ENCODE measurements at regions not wholly inside any gene's neighbourhood (a gene's known extent, or its start where the extent isn't known, plus 50 kb on each side); places are given as distances from the start of the nearest gene placed in this dataset.
A peak's percentile ranks its signal among the peaks of the same experiment; 100 is the strongest.
"Not testable (repeated sequence)": the region's sequence is repeated elsewhere in the genome, so short reads cannot be mapped to it uniquely, and the experiment has no call there.

GRCh38 chrX:13518126-13518525 lies 51.3 kb upstream of the EGFL6 start:
- DNase-seq (ENCODE audit: low read depth), result no peak

DNA sequence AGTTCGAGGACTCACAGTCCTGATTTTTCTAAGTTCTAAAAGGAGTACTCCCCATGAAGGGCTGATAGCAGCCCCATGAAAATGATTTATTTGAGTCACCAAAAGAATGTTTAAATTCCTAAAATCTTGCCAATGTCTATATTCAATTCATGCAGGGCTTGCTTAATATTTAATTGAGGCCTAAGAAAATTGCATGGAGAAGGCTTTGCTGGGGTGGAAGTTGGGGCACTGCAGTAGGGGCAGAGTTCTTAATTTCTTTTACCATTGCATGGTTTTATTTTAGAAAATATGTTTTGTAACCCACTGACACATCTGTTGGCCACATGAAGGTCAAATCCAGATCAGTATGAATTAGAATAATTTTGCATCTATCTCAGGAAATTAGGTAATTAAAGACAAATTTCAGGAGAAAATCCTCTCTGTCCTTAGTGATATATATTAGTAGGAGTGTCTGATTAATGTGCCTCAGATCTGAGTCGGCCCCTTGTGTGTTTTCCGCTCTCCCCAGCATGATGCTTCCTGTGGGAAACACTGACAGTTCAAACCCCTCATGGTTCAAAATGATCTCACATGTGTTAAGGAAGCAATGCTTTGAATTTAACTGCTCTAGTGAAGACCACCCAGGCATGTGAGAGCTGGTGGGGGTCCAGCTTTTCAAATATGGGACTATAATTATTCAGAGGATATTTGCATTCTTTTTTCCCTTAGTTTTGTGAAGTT lies 54.0 kb upstream of the EGFL6 start:
- no peak for DNase-seq (ENCODE audit: low read depth)

GRCh38 chrX:13511944-13512330 lies 57.5 kb upstream of the EGFL6 start:
- no peak for DNase-seq (ENCODE audit: low read depth)

DNA sequence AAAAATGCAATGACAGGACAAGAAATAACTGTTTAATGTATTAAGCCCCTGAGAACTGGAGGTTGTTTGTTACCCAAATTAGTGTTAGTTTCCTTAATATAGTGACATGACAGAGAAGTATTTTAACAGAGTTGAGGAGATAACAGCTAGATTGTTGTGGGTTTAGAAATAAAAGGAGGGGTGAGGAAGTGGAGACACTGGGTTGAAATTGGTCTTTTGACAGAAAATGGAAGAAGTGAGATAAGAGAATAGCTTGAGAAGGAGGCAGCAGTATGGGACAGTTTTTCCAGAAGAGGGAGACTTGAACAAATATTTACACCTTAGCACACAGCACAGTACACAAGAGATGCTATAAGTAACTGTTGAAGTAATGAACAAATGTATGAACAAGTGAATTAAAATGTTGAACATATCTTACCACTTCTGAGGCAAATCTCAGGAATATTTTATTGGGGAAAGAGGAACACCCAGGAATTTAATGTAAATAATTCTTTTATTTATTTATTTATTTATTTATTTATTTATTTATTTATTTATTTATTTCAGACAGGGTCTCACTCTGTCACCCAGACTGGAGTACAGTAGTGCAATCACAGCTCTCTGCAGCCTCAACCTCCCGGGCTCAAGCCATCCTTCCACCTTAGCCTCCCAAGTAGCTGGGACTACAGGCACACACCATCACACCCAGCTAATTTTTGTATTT lies 58.0 kb upstream of the EGFL6 start:
- no peak for DNase-seq (ENCODE audit: low read depth)

DNA sequence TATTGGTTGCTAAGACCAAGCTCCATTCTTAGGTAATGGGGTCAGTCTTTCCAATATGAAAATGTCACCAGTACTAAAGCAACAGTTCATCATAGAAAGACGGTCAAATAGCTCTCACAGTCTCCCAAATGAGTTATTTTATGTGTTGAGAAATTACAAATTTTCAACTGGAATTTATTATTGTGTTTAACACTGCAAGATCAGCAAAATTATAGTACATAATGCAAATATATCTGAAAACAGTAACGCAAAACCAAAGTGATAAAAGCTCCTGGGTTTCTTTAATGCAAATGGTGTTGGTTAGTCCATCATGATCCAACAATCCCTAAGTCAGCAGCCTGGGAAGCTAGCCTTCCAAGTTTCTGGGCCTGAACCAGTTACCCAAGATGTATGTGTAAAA lies 61.5 kb upstream of the EGFL6 start:
- no peak for DNase-seq (ENCODE audit: low read depth)

DNA sequence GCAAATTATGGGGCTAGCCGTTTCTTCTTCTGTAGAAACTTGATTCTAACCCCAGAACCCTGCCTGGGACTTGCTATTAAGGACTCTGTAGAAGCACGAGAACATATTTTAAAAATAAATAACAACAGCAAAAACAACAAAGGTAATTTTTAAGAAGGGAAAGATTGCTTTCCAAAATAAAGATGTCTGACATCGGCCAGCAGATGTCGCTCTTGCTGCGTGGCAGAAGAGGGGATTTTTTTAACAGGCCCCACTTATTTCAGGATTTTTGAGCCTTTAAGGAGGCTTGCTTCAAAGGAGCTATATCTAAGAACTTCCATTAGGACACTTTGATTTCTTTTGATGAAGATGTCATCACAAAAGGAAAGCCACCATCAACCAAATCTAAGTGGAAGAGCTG lies 62.8 kb upstream of the EGFL6 start:
- DNase-seq (ENCODE audit: low read depth), result peak; percentile 12

DNA sequence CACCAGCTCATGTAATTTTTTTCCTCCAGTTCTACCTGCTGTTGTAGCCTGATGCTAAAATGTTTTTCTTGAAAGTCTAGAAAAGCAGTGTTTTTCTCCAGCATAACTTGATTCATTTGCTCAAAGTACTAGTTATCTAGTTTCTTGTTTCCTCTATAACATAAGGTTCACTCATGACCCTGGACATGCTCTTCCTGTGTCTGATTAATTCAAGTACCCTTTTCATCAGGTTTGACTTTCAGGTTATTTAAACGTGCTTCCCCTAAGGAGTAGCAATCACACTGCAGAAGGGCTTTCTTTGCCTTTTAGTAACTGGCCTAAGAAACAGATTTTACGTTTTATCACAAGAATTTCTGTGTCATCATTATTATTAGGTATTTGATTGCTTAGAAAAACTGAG lies 66.8 kb upstream of the EGFL6 start:
- no peak for DNase-seq (ENCODE audit: low read depth)

DNA sequence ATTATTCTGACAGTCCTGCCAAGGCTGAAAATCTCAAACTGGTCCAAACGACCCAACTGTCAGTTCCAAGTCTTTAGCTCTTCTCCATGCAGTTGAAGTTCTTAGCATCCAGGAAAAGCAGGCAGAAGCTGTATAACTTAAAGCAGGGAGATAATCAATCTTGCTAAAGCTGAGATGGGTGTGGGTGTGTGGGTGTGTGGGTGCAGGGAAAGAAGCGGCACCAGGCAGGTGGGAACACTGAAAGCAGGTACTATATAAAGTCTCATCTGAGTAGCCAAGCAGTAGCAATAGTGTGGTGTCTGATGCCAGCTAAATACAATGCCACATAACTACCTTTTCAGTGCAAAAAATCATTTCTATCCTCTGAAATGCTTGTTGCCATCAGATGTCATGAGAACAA lies 69.7 kb upstream of the EGFL6 start:
- no peak for DNase-seq (ENCODE audit: low read depth)

- no peak for DNase-seq (ENCODE audit: low read depth)
Observed at GRCh38 chrX:13498238-13498637, 71.2 kb upstream of the EGFL6 start.

DNA sequence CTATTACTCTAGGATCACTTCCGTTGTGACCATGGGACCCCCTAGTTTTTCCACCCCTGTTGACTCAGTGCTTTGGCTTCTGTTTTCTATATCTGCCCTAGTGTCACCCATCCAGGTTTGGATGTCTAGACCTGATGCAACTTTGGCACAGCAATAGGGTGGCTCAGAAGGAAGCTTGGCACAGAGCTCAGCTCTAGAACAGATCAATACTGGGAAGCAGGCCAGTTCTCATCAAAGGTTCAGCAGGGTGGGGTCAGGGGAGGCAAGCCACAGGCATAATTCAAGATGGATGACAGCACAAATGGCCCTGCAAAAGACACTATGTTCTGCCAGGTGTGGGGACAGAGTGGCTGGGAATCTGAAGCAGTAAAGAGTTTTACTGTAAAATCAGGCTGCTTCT lies 74.2 kb upstream of the EGFL6 start:
- no peak for DNase-seq (ENCODE audit: low read depth)

DNA sequence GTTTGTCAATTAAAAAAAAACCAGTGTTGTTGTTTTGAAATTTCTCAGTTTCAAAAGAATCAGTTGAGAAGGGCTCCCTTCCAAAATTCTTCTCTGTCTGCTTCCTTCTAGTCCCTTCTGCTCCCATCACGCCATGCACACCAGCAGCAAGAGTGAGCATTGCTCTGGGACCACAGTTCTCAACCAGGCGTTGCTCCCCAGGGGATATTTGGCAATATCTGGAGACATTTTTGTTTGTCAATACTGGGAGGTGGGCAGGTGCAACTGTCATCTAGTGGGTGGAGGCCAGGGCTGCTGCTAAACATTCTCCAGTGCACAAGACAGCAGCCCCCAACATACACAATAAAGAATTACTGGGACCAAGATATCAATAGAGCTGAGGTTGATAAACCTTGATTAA lies 74.8 kb upstream of the EGFL6 start:
- no peak for DNase-seq (ENCODE audit: low read depth)

- no peak for DNase-seq (ENCODE audit: low read depth)
Observed at GRCh38 chrX:13493659-13494058, 75.7 kb upstream of the EGFL6 start.

DNA sequence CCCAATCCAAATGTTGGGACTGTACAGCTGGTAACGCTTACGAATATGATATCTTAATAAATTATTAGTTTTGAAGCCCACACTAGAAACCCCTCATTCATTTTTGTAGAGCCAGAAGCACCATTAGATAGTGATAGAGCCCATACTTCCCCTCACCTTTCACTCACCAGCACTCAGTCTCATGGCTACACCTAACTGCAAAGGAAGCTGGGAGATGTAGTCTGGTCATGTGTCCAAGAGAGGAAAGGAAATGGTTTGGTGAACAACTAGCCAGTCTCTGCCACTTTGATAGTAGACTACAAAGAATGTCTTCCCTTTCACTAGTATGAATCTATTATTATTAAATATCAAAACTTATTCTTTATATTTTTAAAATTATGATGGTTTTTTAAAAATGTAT lies 77.1 kb upstream of the EGFL6 start:
- no peak for DNase-seq (ENCODE audit: low read depth)

DNA sequence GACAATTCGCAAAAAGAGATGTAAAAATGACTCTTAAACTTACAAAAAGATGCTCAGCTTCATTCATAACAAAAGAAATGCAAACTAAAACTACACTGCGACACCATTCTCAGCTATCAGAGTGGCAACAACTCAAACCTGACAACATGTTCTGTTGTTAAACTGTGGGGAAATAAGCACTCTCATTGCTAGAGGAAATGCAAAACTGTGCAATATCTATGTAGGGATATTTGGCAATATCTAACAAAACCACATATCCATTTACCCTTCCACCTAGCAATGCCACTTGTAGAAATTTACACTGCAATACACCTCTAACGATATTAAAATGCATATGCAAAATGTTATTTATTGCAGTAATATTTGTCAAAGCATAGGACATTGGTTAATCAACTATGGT lies 78.3 kb upstream of the EGFL6 start:
- no peak for DNase-seq (ENCODE audit: low read depth)

GRCh38 chrX:13489454-13489853 lies 79.9 kb upstream of the EGFL6 start:
- DNase-seq (ENCODE audit: low read depth), result no peak

GRCh38 chrX:13487731-13488505 lies 81.5 kb upstream of the EGFL6 start:
- DNase-seq (ENCODE audit: low read depth), result peak; percentile 11

GRCh38 chrX:13485167-13485566 lies 84.2 kb upstream of the EGFL6 start:
- DNase-seq (ENCODE audit: low read depth), result no peak

DNA sequence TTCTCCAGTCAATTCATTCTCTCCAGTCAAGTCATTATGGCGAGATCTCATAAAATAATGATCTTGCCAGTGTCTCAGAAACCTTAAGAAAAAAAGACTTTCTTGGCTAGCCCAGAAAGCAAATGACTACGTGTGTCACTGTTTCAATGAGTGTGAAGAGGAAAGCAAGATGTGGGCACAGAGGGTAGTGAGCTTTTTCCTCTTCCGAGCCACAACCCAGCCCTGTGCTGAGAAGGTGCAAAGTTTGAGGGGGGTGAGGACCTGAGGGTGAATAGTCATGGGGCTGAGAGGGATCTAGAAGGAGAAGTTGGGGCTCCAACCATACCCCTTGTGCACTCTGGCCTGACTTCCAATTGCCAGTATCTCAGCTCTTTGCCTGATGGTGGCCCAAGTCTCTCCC lies 85.6 kb upstream of the EGFL6 start:
- DNase-seq (ENCODE audit: low read depth), result no peak

DNA sequence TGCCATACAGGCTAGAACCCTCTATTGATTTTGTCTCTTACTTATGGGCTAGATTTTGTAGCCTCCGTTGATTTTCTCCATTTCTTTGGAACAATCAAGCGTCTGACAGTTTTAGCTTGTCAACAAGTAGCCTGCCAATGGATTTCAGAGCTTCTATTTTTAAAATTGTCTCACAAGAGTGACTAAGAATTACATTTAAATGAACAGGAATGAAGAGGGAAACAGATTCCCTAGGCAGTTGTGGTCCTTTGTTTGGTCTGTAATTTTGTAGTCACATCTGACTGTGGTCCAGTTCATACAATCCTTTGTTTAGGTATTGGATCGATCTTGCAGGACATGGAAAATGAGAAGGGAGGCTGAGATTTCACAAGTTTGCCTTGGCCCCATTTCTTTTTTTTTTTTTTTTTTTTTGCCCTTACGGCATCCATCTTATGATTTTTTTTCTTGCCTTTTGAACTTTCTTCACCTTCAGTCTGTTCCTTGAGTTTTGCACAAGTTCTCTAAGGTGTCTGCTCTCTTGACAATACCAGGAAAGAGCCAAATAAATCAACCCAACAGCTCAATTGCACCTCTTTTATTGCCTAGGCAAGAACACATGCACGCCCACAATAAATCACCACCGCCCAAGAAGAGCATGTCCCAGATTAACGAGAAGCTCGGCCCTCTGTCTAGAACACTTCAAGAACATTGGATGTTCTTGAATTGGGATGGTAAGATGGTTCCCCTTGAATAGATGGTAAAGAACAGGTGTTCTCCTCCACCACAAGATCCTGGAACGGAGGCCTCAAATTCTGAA lies 86.5 kb upstream of the EGFL6 start:
- no peak for DNase-seq (ENCODE audit: low read depth)

DNA sequence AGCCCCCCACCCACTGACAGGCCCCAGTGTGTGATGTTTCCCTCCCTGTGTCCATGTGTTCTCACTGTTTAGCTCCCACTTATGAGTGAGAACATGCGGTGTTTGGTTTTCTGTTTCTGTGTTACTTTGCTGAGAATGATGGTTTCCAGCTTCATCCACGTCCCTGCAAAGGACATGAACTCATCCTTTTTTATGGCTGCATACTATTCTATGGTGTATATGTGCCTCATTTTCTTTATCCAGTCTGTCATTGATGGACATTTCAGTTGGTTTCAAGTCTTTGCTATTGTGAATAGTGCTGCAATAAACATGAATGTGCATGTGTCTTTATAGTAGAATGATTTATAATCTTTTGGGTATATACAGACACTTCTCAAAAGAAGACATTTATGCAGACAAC lies 88.6 kb upstream of the EGFL6 start:
- not testable (repeated sequence) for DNase-seq (ENCODE audit: low read depth)

GRCh38 chrX:13479452-13479813 lies 90.0 kb upstream of the EGFL6 start:
- DNase-seq (ENCODE audit: low read depth), result no peak

DNA sequence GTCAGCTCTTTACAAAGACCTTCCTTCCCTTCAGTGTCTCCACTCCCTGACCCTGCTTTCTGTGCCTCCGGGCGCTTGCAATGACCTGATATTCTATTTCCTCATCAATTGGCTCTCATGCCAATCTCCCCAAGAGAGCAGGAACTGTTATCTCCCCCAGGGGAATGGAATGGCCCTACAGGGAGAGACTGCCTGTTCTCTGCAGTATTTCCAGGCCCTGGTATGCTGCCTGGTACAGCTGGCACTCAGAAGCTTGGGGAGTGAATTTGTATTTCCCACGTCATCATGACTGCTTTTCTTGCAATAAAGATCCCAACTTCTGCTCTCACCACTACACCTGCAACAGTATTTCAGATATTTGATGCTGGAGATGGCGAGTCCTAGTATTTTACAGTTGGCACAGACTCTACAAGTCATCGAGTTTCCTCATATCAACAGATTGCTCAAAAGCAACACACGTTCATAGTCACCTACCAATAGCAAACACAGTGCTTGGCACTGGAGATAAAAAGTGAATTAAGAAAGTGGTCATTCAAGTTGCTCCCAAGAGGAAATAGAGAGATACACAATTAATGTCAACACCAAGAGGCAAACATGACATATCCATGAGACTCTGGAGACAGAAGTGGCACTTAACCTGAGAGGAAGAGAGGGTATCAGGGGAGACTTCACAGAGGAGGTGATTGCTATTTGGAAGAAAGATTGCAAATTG lies 90.5 kb upstream of the EGFL6 start:
- DNase-seq (ENCODE audit: low read depth), result no peak

Data from stimulated activated CD4-positive, alpha-beta T cell treated with anti-CD3 and anti-CD28 coated beads, Interleukin-2, amount 100 ng/mL, for 4 hours (primary cell).